ENCODE measurements at regions not wholly inside any gene's neighbourhood (a gene's known extent, or its start where the extent isn't known, plus 50 kb on each side); places are given as distances from the start of the nearest gene placed in this dataset.
A peak's percentile ranks its signal among the peaks of the same experiment; 100 is the strongest.
"Not testable (repeated sequence)": the region's sequence is repeated elsewhere in the genome, so short reads cannot be mapped to it uniquely, and the experiment has no call there.

GRCh38 chr7:17104419-17104818, 194.0 kb upstream of the AHR start:
- H3K4me3 ChIP-seq (ENCODE audit: low read depth, low read length) = no peak overlapping the region
- no peak for DNase-seq (ENCODE audit: low read depth)

DNA sequence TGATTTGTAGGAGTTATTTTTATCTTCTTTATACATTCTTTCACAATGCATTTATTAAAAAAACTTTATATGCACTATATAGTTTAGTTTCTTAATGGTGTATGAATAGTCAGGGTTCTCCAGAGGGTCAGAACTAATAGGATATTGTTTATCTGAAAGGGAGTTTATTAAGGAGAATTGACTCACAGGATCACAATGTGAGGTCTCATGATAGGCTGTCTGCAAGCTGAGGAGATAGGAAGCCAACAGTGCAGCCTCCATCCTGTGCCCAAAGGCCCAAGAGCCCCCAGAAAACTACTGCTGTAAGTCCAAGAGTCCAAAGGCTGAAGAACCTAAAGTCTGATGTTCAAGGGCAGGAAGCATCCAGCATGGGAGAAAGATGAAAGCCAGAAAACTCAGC, 192.8 kb upstream of the AHR start:
- DNase-seq (ENCODE audit: low read depth) = no peak
- H3K4me3 ChIP-seq (ENCODE audit: low read depth, low read length) = no peak overlapping the region

DNA sequence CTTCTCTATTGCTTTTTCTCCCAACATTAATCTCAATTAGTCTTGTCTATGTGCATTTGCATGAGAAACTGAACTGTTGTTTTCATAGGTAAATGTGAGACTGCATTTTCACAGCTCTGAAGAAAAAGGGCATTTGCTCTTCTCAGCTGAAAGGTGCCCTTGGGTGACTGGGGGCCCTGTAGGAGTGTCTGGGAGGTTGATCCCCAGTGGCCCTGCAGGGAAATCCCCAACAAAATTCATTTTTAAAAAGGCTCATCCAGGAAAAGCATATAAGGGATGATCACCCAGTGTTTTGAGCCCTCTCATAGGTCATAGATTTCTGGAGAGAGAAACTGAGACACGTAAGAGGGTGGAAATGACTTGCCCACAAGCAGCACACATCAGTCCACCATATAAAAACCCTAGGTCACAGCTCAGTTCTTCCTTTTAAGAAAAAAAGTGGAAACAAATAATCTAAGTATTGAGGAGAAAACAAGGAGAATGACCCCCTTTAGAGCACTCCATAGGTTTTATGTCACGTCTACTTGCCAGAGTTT, 190.3 kb upstream of the AHR start:
- no peak overlapping the region for H3K4me3 ChIP-seq (ENCODE audit: low read depth, low read length)
- no peak for DNase-seq (ENCODE audit: low read depth)

DNA sequence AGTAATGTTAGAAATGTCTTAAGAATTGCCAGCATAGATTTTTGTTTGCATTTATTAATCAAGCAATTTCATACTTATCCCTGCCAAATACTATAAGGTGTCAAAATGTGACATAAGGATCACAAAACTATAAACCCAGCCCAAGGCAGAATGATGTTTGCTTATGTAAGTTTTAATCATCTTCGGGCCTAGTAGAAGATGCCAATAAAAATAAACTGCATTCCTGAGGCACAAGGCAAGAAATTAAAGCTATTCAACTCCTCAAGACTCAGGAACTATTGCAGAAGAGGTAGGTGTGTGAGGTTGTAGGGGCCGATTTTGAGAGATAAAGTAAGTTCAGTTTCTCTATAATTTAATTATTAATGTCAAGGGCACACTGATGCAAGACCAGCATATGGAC, 189.4 kb upstream of the AHR start:
- peak; percentile 12 for DNase-seq (ENCODE audit: low read depth)
- H3K4me3 ChIP-seq (ENCODE audit: low read depth, low read length) = no peak overlapping the region

- DNase-seq (ENCODE audit: low read depth); H3K4me3 ChIP-seq (ENCODE audit: low read depth, low read length): not testable (repeated sequence)
These were observed 184.7 kb upstream of the AHR start for GRCh38 chr7:17113770-17114169.

DNA sequence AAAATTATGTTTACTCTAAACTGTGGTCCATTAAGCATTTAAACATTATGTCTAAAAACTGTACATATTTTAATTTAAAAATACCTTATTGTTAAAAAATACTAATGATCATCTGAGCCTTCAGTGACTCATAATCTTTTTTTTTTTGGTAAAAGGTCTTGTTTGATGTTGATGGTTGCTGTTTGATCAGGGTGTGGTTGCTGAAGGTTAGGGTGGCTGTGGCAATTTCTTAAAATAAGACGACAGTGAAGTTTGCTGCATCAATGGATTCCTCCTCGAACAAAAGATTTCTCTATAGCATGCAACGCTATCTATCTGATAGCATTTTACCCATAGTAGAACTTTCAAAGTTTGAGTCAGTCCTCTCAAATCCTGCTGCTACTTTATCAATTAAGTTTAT, 180.0 kb upstream of the AHR start:
- no peak overlapping the region for H3K4me3 ChIP-seq (ENCODE audit: low read depth, low read length)
- no peak for DNase-seq (ENCODE audit: low read depth)

DNA sequence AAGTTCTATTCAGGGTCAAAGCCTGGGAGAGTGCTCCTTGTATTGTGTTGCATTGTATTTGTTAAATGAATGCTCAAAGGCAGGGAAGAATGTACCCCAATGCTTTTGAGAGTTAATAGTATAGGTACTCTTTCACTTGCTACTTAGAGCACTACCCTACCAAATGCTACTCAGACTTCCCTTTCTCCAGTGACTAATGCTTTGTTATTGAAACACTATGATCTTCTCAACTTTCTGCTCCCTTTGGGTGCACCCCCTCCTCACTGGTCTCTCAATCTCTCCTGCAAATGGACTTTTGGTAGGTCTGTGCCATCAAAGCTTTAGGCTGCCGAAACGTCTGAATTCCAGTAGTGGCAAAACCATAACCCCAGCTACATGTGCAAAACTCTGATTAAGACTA, 177.7 kb upstream of the AHR start:
- no peak overlapping the region for H3K4me3 ChIP-seq (ENCODE audit: low read depth, low read length)
- no peak for DNase-seq (ENCODE audit: low read depth)

GRCh38 chr7:17121671-17122070, 176.8 kb upstream of the AHR start:
- no peak for DNase-seq (ENCODE audit: low read depth)
- no peak overlapping the region for H3K4me3 ChIP-seq (ENCODE audit: low read depth, low read length)

DNA sequence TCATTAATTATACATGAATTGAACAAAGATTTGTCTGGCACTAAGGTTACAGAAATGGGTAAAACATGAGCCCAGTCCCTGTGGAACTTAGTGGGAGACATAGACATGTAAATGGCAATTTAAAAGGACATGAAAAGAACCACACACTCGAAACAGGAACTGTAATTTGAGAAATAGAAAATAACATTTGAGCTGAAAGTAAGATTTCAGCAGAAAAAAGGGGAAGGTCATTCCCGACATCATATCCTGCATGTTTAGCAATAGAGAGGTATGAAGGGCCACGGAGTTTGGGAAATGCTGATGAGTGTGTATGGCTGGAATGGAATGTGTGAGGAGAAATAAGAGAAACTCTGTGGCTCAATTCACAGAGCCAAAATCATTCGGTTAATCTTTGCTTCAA, 175.4 kb upstream of the AHR start:
- H3K4me3 ChIP-seq (ENCODE audit: low read depth, low read length) = no peak overlapping the region
- peak; percentile 84 for DNase-seq (ENCODE audit: low read depth)

DNA sequence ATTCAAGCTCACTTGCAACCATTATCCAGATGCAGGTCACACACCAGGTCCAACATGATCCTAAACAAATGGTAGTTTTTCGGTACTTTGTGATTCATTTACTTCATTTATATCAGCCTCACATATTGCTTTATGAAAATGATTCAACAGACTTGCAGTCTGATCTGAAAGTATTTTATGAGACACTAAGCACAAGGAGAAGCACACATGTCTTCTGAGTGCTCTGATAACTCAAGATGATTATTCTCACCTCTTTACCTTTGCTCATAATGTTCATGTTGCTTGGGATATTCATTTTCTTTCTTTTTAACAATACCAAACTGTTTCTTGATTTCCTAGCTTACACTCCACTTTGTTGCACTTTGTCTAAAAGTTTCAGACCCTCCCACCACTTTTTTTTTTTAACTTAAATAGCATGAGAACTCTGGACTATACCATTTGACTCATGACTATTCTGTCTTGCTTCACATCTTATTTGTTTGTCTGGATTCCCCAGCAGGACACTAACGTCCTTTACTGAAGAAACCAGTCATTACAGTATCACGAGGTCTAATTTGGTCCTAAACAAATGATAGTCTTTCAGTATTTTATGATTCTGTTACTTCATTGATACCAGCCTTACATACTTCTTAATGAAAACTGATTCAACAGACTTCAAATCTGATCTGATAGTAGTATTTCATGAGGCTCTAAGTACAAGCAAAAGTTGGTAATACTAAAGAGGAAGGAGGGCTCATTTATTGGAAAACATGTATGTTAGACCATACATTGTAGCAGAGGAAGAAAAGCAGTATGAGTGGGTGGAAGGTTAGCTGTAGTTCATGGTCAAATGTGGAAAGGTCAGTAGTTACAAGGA, 171.8 kb upstream of the AHR start:
- DNase-seq (ENCODE audit: low read depth) = no peak
- H3K4me3 ChIP-seq (ENCODE audit: low read depth, low read length) = no peak overlapping the region

DNA sequence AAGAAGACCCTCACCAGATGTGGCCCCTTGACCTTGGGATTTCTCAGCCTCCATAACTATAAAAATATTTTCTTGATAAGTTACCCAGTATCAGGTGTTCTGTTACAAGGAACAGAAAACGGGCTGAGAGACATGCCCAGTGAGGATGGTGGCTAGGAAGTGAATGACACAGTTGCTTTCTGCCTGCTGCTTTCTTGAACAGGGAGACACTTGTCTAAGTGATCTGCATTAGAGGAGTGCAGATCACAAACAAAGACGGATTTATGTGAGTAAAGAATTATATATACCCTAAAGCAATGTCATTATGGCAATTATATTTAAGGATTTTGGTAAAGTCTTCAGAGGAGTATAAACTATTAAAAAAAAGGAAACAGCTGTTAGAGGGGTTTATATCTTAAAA, 169.2 kb upstream of the AHR start:
- no peak overlapping the region for H3K4me3 ChIP-seq (ENCODE audit: low read depth, low read length)
- DNase-seq (ENCODE audit: low read depth) = no peak

DNA sequence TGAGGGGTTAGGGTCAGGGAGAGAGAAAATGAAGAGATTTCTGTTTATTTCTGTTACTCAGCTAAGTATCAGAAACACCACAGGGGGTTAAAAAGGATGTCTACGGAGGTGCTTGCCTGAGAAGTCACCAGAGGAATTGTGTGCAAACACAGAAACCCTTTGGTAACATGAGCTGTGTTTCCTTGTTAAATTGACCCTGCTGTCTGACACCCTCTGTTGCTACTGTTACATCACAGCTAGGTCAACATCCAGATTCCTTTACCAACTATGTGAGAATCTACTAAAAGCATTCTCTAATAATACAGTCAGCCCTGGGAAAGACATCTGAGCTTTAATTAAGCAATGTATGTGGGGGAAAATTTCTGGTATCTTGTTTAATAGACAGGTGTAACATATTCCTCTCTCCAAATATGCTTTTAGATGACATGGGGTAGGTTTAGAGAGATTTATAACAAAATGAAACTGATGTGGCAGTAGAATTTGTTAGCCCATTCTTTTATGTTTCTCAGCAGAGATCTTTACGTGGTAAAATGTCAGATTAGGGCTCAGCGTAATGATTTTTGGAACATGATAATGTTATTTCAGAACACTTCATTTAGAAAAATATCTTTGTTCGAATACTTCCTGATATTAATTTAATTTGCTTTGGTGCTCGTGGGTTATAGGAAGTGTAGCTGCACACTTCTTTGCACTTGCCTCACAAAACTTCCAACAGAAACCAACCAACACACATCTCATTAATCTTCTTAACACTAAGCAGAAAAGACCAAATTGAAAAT, 168.0 kb upstream of the AHR start:
- DNase-seq (ENCODE audit: low read depth) = peak; percentile 89
- H3K4me3 ChIP-seq (ENCODE audit: low read depth, low read length) = no peak overlapping the region

- DNase-seq (ENCODE audit: low read depth) = no peak
- no peak overlapping the region for H3K4me3 ChIP-seq (ENCODE audit: low read depth, low read length)
These were observed 167.4 kb upstream of the AHR start for GRCh38 chr7:17131060-17131345.

- no peak overlapping the region for H3K4me3 ChIP-seq (ENCODE audit: low read depth, low read length)
- no peak for DNase-seq (ENCODE audit: low read depth)
These were observed 166.3 kb upstream of the AHR start for GRCh38 chr7:17131983-17132655.

DNA sequence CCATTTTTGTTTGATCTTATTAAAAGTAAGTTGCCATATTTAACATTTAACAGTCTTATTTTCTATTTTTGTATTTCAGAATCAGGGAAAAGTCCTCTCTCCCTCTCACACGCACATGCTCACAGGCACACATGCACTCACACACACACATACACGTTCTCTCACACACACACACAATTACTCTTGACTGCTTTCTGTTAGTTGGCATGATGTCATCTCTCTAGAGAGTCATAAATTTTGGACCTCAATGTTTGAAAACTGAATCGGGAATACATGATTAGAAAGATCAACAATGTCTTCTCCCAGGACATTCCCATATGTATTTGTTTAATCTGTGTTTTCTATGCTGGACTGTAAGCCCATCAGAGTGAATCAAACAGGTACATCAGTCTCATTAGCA, 165.7 kb upstream of the AHR start:
- no peak overlapping the region for H3K4me3 ChIP-seq (ENCODE audit: low read depth, low read length)
- peak; percentile 85 for DNase-seq (ENCODE audit: low read depth)

DNA sequence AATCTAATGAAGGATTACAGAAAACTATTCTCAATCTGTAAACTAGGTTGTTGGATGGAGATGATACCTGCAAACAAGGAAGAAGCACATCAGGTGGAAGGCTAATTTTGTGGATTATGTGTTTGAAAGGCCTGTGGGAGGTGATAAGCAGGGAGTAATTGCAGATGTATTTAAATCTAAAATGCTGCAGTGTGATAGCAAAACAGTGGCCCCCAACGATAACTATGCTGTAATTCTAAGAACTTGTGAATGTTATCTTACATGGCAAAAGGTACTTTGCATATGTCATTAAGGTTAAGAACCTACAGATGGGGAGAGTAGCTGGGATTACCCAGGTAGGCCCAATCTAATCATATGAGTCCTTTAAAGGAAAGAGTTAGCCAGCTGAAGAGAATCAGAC, 164.5 kb upstream of the AHR start:
- no peak for DNase-seq (ENCODE audit: low read depth)
- H3K4me3 ChIP-seq (ENCODE audit: low read depth, low read length) = no peak overlapping the region

GRCh38 chr7:17134786-17135185, 163.7 kb upstream of the AHR start:
- no peak for DNase-seq (ENCODE audit: low read depth)
- no peak overlapping the region for H3K4me3 ChIP-seq (ENCODE audit: low read depth, low read length)

DNA sequence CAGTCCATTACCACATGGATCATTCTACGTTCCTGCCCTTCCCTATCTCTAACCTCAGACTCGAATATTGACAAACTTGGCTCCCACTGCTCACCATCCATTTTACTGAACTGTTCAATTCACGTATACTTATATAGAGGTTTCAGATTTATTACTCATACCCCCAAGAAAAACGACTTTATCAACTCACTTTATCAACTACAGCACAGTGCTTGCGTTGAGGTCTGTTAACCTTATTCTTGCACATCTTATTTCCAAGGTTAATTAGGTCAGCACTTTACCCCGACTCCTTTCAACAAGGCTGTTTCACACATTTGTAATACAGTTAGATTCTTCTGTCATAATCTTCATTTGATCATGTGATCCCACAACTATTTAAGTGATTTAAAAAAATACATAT, 162.3 kb upstream of the AHR start:
- no peak for DNase-seq (ENCODE audit: low read depth)
- no peak overlapping the region for H3K4me3 ChIP-seq (ENCODE audit: low read depth, low read length)

- no peak for DNase-seq (ENCODE audit: low read depth)
These were observed 159.4 kb upstream of the AHR start for GRCh38 chr7:17139081-17139480.

DNA sequence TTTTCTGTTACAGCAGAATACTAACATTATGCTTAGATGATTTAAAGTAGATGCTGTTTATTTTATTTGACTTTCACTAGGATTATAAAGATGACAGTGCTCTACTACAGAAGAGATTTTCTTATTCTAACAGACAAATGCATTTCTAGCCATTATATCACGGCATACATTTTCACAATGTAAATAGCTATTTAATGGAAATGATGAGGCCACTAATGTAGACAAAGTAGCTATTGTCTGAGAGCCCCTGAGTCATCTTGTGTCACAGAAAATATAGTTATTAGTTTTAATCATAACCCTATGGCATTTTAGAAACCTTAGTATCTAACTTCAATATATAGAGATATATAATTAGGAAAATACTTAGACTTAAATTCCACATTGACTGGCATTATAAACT, 158.0 kb upstream of the AHR start:
- H3K4me3 ChIP-seq (ENCODE audit: low read depth, low read length) = no peak overlapping the region
- DNase-seq (ENCODE audit: low read depth) = no peak

More at GRCh38 chr7:17139081-17139480, 159.4 kb upstream of the AHR start:
- H3K4me3 ChIP-seq (ENCODE audit: low read depth, low read length) = no peak overlapping the region

Data from skeletal muscle cell (primary cell).